ENCODE measurements at regions not wholly inside any gene's neighbourhood (a gene's known extent, or its start where the extent isn't known, plus 50 kb on each side); places are given as distances from the start of the nearest gene placed in this dataset.
"Not testable (repeated sequence)": the region's sequence is repeated elsewhere in the genome, so short reads cannot be mapped to it uniquely, and the experiment has no call there.

- Histone ChIP-seq H3K27me3 (no peaks in the 10 kb centered on the region), H3K36me3 (no peaks in the 10 kb centered on the region), H3F3A (ENCODE audit: low read depth) (no peaks in the 10 kb centered on the region), H3K27ac (no peak overlapping the region), H4K20me1 (ENCODE audit: low read depth) (no peaks in the 10 kb centered on the region), H3K9me3 (ENCODE audit: low read depth) (no peaks in the 10 kb centered on the region), H3K4me2 (no peak overlapping the region), H3K4me3 (no peak overlapping the region), H3K79me2 (ENCODE audit: low read depth) (no peaks in the 10 kb centered on the region), H3K4me1 (no peaks in the 10 kb centered on the region), H3K9ac (no peak overlapping the region), H2AFZ (replicated peaks) (no peak overlapping the region)
- H3K4me3 Mint-ChIP-seq, result no peak overlapping the region
- TF ChIP-seq CTCF (IDR thresholded peaks at IDR 0.05) (no peak), EZH2 (IDR thresholded peaks at IDR 0.05) (no peak), EZH2phosphoT487 (IDR thresholded peaks at IDR 0.05) (no peak)
- DNase-seq (ENCODE audit: low spot score), result no peak
- H3K36me3 Mint-ChIP-seq, result no peaks in the 10 kb centered on the region
- H3K4me1 Mint-ChIP-seq, result no peaks in the 10 kb centered on the region
- H3K27ac Mint-ChIP-seq, result no peak overlapping the region
- peaks cover 3% of the 10 kb centered on the region for H3K27me3 Mint-ChIP-seq (ENCODE audit: insufficient read depth, low read depth)
- H3K9me3 Mint-ChIP-seq, result peaks cover 4% of the 10 kb centered on the region
Observed at GRCh38 chr7:84855758-84856157, 331.1 kb downstream of the SEMA3D start.

- not testable (repeated sequence) for H3K4me2 ChIP-seq; H3K27ac ChIP-seq; H3K27ac Mint-ChIP-seq; H3K4me3 Mint-ChIP-seq; H3K9me3 Mint-ChIP-seq; H4K20me1 ChIP-seq (ENCODE audit: low read depth); H3F3A ChIP-seq (ENCODE audit: low read depth); H3K27me3 Mint-ChIP-seq (ENCODE audit: insufficient read depth, low read depth); H3K4me1 Mint-ChIP-seq; H2AFZ ChIP-seq (replicated peaks); H3K36me3 ChIP-seq; H3K4me1 ChIP-seq; H3K9me3 ChIP-seq (ENCODE audit: low read depth); H3K9ac ChIP-seq; H3K79me2 ChIP-seq (ENCODE audit: low read depth); DNase-seq (ENCODE audit: low spot score); H3K4me3 ChIP-seq; H3K36me3 Mint-ChIP-seq; H3K27me3 ChIP-seq
Observed at GRCh38 chr7:84848974-84849372, 337.9 kb downstream of the SEMA3D start.

GRCh38 chr7:84848219-84848973 lies 338.5 kb downstream of the SEMA3D start:
- no peaks in the 10 kb centered on the region for H3K27me3 Mint-ChIP-seq (ENCODE audit: insufficient read depth, low read depth)
- Histone ChIP-seq H3F3A (ENCODE audit: low read depth) (no peaks in the 10 kb centered on the region), H3K9ac (no peak overlapping the region), H3K4me2 (no peak overlapping the region), H3K4me3 (no peak overlapping the region), H3K36me3 (no peaks in the 10 kb centered on the region), H3K9me3 (ENCODE audit: low read depth) (no peaks in the 10 kb centered on the region), H3K27me3 (no peaks in the 10 kb centered on the region), H4K20me1 (ENCODE audit: low read depth) (no peaks in the 10 kb centered on the region), H3K79me2 (ENCODE audit: low read depth) (no peaks in the 10 kb centered on the region), H3K27ac (no peak overlapping the region), H3K4me1 (no peaks in the 10 kb centered on the region), H2AFZ (replicated peaks) (no peak overlapping the region)
- no peak overlapping the region for H3K4me3 Mint-ChIP-seq
- H3K4me1 Mint-ChIP-seq, result no peaks in the 10 kb centered on the region
- DNase-seq (ENCODE audit: low spot score), result no peak
- no peak for TF ChIP-seq EZH2phosphoT487 (IDR thresholded peaks at IDR 0.05)
- no peak for TF ChIP-seq CTCF (IDR thresholded peaks at IDR 0.05)
- no peak for TF ChIP-seq EZH2 (IDR thresholded peaks at IDR 0.05)
- no peak overlapping the region for H3K27ac Mint-ChIP-seq
- H3K9me3 Mint-ChIP-seq, result no peaks in the 10 kb centered on the region
- no peaks in the 10 kb centered on the region for H3K36me3 Mint-ChIP-seq

GRCh38 chr7:84847790-84848189 lies 339.1 kb downstream of the SEMA3D start:
- Mint-ChIP-seq H3K4me3 (no peak overlapping the region), H3K36me3 (no peaks in the 10 kb centered on the region), H3K27me3 (ENCODE audit: insufficient read depth, low read depth) (no peaks in the 10 kb centered on the region), H3K4me1 (no peaks in the 10 kb centered on the region), H3K9me3 (no peaks in the 10 kb centered on the region), H3K27ac (no peak overlapping the region)
- Histone ChIP-seq H4K20me1 (ENCODE audit: low read depth) (no peaks in the 10 kb centered on the region), H3K27ac (no peak overlapping the region), H3K27me3 (no peaks in the 10 kb centered on the region), H3K4me3 (no peak overlapping the region), H3K9ac (no peak overlapping the region), H3K9me3 (ENCODE audit: low read depth) (no peaks in the 10 kb centered on the region), H3F3A (ENCODE audit: low read depth) (no peaks in the 10 kb centered on the region), H3K79me2 (ENCODE audit: low read depth) (no peaks in the 10 kb centered on the region), H2AFZ (replicated peaks) (no peak overlapping the region), H3K36me3 (no peaks in the 10 kb centered on the region), H3K4me1 (no peaks in the 10 kb centered on the region), H3K4me2 (no peak overlapping the region)
- TF ChIP-seq CTCF (IDR thresholded peaks at IDR 0.05) (no peak), EZH2phosphoT487 (IDR thresholded peaks at IDR 0.05) (no peak), EZH2 (IDR thresholded peaks at IDR 0.05) (no peak)
- no peak for DNase-seq (ENCODE audit: low spot score)

Measured in neural progenitor cell (in vitro differentiated cells).